ENCODE measurements at regions not wholly inside any gene's neighbourhood (a gene's known extent, or its start where the extent isn't known, plus 50 kb on each side); places are given as distances from the start of the nearest gene placed in this dataset.

DNA sequence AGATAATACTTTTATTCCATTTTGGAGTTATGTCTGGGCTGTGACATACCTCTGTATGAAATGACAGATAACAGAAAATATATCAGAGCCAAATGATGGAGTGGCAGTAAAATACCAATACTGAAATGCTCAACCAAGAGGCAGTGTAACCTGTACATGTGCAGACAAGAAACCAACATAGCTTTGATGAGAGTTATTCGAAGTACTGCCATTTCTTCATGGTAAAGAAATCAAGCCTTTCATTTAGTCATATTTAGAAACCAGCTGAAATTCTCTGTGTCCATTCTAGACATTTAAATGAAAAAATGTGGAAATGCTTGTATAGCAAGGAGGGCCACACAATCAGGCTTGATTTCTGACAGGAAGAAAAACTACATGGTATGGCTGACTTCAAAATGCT, 127.1 kb upstream of the PTPRZ1 start:
- TF ChIP-seq POLR2A (IDR thresholded peaks at IDR 0.05) (no peak), POLR2AphosphoS5 (IDR thresholded peaks at IDR 0.05) (no peak), CTCF (IDR thresholded peaks at IDR 0.05) (no peak)
- Histone ChIP-seq H3K4me1 (no peaks in the 10 kb centered on the region), H3K4me3 (no peak overlapping the region), H3K9me3 (no peaks in the 10 kb centered on the region), H3K27me3 (no peaks in the 10 kb centered on the region), H3K27ac (no peak overlapping the region), H3K36me3 (no peaks in the 10 kb centered on the region)
- DNase-seq (ENCODE audit: low spot score in 2 of 2) = no peak
- intact Hi-C loops (cut with DNase I; ENCODE audit: low total_unique reads) = no loop called here

DNA sequence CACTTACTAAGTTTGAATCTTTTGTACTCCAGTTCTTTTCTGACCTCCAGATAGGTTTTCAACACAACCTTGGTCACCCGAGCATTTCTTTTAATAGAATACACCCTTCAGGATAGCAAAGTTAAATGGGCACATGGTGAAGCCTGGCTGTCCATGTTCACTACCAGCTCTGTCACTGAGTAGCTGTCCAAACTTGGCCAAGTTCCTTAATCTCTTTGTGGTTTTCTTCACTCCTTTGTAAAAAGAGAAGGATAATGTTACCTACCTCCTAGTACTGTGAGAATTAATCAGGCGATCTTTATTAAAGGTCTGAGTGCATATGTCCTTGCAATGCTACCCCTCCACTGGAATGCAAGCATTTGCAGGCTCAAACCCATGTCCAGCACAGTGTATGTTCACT, 128.1 kb upstream of the PTPRZ1 start:
- H3K27me3 ChIP-seq = no peaks in the 10 kb centered on the region
- DNase-seq (ENCODE audit: low spot score in 2 of 2) = no peak
- no peaks in the 10 kb centered on the region for H3K4me1 ChIP-seq
- no peaks in the 10 kb centered on the region for H3K36me3 ChIP-seq
- TF ChIP-seq POLR2A (IDR thresholded peaks at IDR 0.05) (no peak), POLR2AphosphoS5 (IDR thresholded peaks at IDR 0.05) (no peak), CTCF (IDR thresholded peaks at IDR 0.05) (no peak)
- intact Hi-C loops (cut with DNase I; ENCODE audit: low total_unique reads) = no loop called here
- no peaks in the 10 kb centered on the region for H3K9me3 ChIP-seq
- no peak overlapping the region for H3K4me3 ChIP-seq
- no peak overlapping the region for H3K27ac ChIP-seq

DNA sequence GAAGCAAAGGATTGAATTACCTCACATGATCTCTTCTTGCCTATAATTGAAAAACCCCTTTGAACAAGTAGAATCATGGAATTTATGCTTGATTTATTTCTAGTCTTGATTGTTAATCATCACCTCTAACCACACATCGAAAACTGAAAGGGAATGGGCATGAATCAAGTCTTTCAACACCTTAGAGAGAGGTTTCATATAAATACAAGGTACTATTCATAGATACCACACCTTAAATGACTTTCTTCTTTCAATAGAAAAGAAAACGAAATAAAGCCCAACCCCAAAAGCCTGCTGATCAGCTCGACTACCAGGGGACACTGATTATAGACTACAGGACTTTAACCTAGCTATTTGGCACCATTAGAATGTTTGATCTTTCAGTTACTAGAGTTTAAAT, 128.6 kb upstream of the PTPRZ1 start:
- no peak overlapping the region for H3K27ac ChIP-seq
- H3K4me1 ChIP-seq = no peaks in the 10 kb centered on the region
- DNase-seq (ENCODE audit: low spot score in 2 of 2) = no peak
- TF ChIP-seq POLR2A (IDR thresholded peaks at IDR 0.05) = no peak
- no peak for TF ChIP-seq CTCF (IDR thresholded peaks at IDR 0.05)
- no peak for TF ChIP-seq POLR2AphosphoS5 (IDR thresholded peaks at IDR 0.05)
- no peaks in the 10 kb centered on the region for H3K36me3 ChIP-seq
- intact Hi-C loops (cut with DNase I; ENCODE audit: low total_unique reads) = no loop called here
- no peak overlapping the region for H3K4me3 ChIP-seq
- no peaks in the 10 kb centered on the region for H3K27me3 ChIP-seq
- no peaks in the 10 kb centered on the region for H3K9me3 ChIP-seq

DNA sequence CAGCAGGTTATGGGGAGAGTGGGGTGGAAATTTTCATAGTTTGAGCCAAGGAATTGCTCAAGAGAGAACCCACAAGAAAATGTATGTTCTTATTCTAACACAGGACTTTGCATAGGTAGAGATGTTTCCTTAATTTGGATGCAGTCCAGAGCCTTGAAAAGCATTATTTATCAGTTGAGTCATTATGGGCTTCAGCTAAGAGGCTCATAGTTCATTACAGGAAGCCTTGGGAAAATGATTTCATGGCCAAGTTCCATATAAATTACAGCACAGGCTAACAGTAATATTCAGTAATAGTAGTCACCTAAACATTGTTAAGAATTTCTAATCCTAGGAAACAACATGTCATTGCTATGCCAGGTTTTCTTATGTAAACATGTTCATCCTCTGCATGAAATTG, 131.1 kb upstream of the PTPRZ1 start:
- no peaks in the 10 kb centered on the region for H3K36me3 ChIP-seq
- TF ChIP-seq POLR2A (IDR thresholded peaks at IDR 0.05) (no peak), CTCF (IDR thresholded peaks at IDR 0.05) (no peak)
- DNase-seq (ENCODE audit: low spot score in 2 of 2) = no peak
- no peaks in the 10 kb centered on the region for H3K9me3 ChIP-seq
- H3K4me1 ChIP-seq = no peaks in the 10 kb centered on the region
- H3K4me3 ChIP-seq = no peak overlapping the region
- no peak overlapping the region for H3K27ac ChIP-seq
- intact Hi-C loops (cut with DNase I; ENCODE audit: low total_unique reads) = no loop called here
- no peaks in the 10 kb centered on the region for H3K27me3 ChIP-seq

- Histone ChIP-seq H3K27me3 (no peaks in the 10 kb centered on the region), H3K27ac (no peak overlapping the region), H3K4me1 (no peaks in the 10 kb centered on the region), H3K36me3 (no peaks in the 10 kb centered on the region), H3K9me3 (no peaks in the 10 kb centered on the region), H3K4me3 (no peak overlapping the region)
- TF ChIP-seq POLR2AphosphoS5 (IDR thresholded peaks at IDR 0.05) (no peak), CTCF (IDR thresholded peaks at IDR 0.05) (no peak), POLR2A (IDR thresholded peaks at IDR 0.05) (no peak)
- DNase-seq (ENCODE audit: low spot score in 2 of 2) = no peak
- intact Hi-C loops (cut with DNase I; ENCODE audit: low total_unique reads) = no loop called here
Observed at GRCh38 chr7:121739465-121739864, 133.5 kb upstream of the PTPRZ1 start.

Measured in breast epithelium (tissue), 4 donors.